Body of pancreas (tissue), 4 donors: ENCODE measurements at regions not wholly inside any gene's neighbourhood (a gene's known extent, or its start where the extent isn't known, plus 50 kb on each side); places are given as distances from the start of the nearest gene placed in this dataset.

ENCODE experiments used
- POLR2A ChIP-seq, 3 donors: fragments of 450-650 bp; IDR thresholded peaks; one replicate each; pipeline ENCODE4 v1.6.1; 2016; ENCODE audit warnings: antibody characterized with exemption in 3 of 3, mild to moderate bottlenecking in 2 of 3
- TF ChIP-seq, protein P1 (sequence below), 7 experiments: fragments of 450-650 bp in 4 of 7; fragments of 200-600 bp in 3 of 7; sonication (generic) in 3 of 7; IDR thresholded peaks; one replicate each; pipeline ENCODE4 v1.5.1; 2016 to 2019; ENCODE audit warnings: antibody characterized with exemption in 7 of 7

DNA sequence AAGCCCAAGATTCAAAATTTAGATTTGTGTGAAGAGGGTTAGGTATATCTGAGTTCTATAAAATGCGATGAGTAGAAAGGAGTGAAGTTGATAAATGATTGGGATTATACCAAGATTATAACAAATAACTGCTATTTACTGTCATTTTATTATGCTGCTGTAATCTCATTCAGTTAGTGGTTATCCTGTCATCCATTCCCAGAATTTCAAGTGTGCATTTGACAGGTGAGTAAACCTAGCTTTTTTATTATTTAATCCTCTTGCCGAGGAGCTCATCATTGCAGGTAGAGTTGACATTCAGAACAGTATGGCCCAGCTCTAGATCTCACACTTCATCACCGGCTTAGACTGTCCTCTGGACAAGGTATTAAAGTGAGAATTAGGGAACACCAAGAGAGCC is 1146.2 kb downstream of the CDH11 start:
- TF ChIP-seq POLR2A (IDR thresholded peaks at IDR 0.05): no peak
- TF ChIP-seq, protein P1, sequence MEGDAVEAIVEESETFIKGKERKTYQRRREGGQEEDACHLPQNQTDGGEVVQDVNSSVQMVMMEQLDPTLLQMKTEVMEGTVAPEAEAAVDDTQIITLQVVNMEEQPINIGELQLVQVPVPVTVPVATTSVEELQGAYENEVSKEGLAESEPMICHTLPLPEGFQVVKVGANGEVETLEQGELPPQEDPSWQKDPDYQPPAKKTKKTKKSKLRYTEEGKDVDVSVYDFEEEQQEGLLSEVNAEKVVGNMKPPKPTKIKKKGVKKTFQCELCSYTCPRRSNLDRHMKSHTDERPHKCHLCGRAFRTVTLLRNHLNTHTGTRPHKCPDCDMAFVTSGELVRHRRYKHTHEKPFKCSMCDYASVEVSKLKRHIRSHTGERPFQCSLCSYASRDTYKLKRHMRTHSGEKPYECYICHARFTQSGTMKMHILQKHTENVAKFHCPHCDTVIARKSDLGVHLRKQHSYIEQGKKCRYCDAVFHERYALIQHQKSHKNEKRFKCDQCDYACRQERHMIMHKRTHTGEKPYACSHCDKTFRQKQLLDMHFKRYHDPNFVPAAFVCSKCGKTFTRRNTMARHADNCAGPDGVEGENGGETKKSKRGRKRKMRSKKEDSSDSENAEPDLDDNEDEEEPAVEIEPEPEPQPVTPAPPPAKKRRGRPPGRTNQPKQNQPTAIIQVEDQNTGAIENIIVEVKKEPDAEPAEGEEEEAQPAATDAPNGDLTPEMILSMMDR (IDR thresholded peaks at IDR 0.05): no peak
